ENCODE measurements at regions not wholly inside any gene's neighbourhood (a gene's known extent, or its start where the extent isn't known, plus 50 kb on each side); places are given as distances from the start of the nearest gene placed in this dataset.
"Not testable (repeated sequence)": the region's sequence is repeated elsewhere in the genome, so short reads cannot be mapped to it uniquely, and the experiment has no call there.

- DNase-seq: peak in 7 of 56 donors; percentile 11 to 29 (median 18)
These were observed 200.5 kb downstream of the ACKR3 start for GRCh38 chr2:236769981-236770671.

DNA sequence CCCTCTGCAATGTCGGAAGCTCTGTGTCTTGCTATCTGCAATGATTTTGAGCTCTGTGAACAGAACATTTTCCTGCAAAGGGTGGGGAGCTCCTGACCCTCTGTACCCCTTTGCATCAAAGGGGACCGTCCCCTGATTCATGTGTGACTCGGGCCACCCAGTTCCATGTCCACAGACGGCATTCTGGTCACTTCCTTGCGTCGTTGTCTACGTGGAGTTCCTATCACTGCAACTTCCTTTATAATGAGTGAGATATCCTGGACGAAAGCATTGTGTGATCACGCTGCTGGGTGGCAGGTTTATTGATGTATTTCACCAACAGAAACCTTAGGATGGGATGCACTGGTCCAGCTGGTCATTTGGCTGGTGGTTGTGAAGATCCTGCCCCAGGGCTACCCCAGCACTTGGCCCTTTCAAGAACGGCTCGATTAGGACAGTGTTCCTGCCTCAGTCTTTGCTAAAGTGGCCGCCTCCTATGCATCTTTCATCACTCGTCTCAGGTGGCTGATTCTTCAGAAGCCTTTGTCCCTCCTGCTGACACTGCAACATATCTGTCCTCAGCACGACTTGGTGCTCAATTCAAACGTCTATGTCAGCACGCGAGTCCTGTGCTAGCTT lies 202.7 kb downstream of the ACKR3 start:
- no peak for DNase-seq

DNA sequence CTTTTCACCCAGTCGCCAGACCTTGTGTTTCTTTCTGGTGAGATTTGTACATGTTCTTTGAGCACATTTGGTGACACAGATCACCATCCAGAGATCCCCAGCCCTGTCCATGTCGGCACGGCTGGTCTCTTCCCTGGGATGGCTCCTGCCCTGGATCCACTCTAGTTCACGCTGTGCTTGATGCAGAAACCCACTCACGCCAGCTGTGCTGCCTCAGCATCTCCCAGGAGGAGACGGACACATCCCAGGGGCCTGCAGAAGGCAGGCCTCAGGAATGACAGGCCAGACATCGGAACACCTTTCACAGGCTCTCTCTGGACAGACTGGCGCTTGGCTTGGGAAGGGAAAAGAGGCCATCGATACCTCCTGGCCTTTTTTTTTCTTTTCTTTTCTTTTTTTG lies 203.6 kb downstream of the ACKR3 start:
- no peak for DNase-seq

GRCh38 chr2:236774171-236774570 lies 204.5 kb downstream of the ACKR3 start:
- no peak for DNase-seq

DNA sequence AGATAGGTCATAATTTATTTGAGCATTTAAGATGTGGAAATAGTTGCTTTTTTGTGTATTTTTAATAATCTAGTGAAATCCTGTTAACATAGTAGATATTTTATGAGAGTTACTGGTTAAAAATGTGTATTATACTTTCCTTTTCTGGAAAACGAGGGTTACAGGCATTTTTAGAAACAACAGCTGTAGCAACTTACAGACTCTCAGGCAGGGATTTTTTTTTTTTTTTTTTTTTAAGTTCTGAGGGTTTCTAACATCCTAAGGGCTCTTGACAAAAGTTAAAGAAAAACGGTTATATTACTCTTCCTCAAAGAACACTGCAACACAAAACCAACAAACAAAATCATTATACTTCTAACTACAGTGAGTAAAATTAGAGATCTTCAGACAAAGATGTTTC lies 205.9 kb downstream of the ACKR3 start:
- DNase-seq: no peak

DNA sequence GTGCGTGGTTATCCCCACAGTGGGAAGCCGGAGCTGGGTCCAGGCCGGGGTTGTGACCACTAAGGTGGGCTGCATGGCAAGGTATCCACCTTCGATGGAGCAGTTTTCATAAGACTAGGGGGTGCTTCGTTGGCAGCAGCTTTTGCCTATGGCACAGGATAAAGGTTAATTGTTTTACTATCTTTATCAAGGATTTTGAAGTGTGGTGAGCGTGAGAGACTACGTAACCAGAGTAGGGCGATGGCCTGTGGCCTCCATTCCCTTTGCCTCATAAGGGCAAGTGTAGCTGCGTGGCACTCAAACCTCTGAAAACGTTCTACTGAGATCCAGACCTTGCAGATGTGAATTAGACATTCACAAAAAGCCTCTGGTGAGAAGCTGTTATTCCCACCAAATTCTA lies 206.6 kb downstream of the ACKR3 start:
- DNase-seq: no peak

GRCh38 chr2:236776695-236777251 lies 207.1 kb downstream of the ACKR3 start:
- DNase-seq: no peak

DNA sequence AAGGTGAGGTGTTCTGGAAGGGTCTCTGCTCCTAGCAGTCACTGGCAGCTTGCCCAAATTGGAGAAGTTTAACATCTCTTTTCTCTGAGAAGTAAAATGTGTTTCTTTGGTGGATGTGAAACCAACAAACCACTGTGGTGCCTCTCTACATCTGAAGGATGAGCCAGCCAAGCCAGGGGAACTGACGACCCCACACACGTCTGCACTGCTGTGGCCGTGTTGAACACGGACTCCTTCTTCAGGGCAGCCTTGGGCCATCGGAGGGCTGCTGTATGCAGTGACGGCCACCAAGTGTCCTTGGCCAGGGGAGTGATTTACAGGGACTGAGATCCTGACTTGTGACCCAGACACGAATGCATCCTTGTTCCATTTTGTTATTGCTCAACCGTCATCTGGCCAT lies 207.8 kb downstream of the ACKR3 start:
- no peak for DNase-seq

DNA sequence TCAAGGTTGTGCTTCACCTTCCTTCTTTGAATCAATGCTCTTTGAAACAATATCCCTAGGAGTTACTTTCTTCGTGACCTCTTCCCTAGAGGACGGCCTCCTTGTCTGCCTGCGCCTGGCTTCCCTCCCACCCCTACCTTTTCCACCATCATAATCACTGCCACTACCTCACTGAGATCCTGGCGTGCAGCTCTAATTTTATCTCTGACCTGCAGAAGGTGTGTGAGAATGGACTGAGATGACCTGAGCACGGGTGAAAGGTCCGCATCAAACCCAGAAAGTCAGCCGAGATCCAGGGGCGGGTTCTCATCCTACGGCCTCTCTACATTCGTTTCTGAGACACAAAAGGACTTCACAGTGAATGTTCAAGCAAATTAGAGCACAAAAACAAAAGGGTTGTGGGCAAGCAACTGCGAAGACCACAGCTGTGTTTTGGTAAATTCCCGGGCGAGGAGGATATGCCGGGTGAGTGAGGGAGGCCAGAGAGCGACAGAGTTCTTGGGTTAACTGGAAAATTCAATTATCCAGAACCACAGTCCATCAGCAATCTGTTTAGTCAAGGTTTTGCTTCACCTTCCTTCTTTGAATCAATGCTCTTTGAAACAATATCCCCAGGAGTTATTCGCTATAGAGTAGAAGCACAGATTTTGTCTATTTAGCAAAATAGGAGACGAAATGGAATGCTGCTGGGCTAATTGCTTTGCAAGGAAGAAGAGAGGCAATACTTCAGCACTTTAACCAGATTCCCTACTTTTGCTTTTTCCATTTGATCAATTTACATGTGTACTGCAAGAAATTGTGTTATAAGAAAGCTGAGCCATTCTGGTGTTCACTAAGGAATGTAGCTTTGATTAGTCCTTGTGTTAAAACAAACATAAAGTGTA lies 212.6 kb downstream of the ACKR3 start:
- DNase-seq: no peak

- DNase-seq: no peak
These were observed 213.3 kb downstream of the ACKR3 start for GRCh38 chr2:236782938-236783337.

DNA sequence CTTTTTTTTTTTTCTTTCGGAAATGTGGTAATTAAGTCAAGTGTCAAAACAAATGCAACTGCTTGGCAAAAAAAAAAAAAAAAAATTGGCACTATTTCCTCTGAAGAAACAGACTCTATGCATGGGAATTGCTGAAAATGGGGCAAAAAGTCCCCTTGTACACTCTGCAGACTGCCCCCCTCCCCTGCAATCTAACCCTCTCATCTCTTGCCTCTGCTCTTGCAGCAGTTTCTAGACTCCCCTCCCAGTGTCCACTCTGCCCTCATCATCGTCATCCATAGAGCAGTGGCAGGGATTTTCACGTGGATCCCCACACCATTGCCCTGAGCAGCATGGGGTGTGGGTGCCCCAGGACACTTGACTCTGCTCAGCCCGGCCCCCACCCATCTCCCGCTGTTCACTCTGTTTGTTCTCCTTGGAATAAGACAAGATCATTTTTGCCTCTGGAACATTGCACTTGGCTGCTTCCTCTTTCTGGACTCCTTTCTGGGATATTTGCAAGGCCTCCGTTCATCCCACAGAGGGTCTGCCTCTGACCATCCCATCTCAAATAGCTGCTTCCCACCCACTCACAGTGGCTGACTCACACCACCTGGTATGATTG lies 213.9 kb downstream of the ACKR3 start:
- DNase-seq: no peak

- no peak for DNase-seq
These were observed 216.0 kb downstream of the ACKR3 start for GRCh38 chr2:236785611-236786057.

- DNase-seq: no peak
These were observed 217.1 kb downstream of the ACKR3 start for GRCh38 chr2:236786751-236787150.

DNA sequence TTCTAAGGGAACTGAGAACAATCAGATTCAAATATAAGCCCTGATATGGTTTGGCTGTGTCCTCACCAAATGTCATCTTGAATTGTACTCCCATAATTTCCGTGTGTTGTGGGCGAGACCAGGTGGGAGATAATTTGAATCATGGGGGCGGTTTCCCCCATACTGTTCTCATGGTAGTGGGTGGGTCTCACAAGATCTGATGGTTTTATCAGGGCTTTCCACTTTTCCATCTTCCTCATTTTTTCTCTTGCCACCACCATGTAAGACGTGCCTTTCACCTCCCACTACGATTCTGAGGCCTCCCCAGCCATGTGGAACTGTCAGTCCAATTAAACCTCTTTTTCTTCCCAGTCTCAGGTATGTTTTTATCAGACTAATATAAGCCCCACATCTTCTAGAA lies 217.8 kb downstream of the ACKR3 start:
- DNase-seq: not testable (repeated sequence)

DNA sequence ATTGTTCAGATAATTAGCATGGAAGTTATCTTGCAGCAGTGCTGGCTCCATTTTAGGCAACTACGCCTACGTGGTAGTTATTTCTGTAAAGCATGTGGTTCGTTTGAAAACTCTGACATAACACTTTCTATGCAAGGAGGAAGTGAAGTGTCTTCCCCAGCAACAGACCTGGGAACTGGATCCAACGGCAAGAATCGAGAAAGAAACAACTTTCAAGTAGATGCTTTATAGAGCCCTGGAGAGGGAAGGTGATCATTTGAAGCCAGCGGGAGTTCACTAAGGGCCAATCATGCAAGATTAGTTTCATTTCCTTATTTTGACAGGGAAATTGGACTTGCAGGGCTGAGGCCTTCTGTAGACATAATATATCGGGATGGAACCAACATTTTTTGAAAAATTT lies 218.3 kb downstream of the ACKR3 start:
- DNase-seq: peak in 8 of 56 donors; percentile 8 to 57 (median 30)

DNA sequence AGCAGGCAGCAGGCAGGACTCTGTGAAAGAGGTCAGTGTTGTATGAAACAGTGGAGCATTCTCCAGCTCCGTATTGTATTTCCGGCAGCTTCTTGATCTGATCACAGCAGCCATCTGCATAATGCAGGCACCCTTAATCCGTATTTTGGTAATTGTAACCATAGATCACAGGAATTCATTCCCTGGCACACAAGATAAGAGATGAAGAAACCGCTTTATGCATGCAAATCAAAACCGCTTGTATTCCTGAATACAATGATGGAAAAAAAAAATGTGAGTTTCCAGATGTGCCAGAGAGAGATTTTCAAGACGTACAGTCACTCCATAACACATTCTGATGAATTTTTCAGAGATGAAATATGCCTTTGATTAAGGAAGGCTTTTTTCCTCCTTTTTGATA lies 221.3 kb downstream of the ACKR3 start:
- no peak for DNase-seq

DNA sequence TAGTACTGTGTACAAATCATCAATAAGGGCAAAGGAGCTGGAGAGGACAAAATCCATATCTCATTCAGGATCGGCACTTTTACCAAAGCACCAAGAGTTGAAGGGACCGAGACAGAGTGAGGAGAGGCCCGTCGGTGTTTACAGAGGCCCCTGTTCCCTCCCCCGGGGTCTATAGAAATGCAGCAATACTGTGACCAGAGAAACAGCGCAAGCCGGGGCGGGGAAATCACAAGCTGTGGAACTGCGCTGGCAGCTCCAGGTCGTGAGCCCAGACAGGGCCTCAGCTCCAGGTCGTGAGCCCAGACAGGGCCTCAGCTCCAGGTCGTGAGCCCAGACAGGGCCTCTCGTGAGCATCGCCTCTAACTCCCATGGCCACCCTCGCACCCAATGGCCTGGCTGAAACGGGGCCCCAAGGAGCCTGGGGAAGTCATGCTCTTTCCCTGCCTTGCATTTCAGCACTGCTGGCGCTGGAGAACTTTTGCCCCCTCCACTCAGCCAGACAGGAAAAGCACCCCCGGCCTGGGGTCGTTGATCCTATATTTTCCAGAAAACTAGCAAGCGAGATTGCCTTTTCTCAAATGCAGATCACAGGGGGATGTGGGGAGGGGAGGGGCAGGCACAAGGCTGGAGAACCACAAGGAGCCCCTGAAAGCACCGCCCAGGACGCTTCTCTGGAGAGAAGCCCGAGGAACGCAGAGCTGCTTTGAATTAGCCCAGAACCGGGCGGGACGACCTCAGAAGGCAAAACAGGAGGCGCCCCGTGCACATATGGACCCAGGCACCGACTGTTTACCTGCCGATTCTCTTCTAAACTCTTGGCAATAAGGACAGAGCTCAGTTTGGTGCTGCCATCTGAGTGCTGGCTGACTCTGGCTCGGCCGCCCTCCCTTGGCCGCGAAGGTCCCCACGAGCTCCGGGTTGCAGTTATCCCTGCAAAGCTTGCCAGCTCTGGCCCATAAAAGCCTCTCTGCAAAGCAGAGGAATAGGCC lies 223.7 kb downstream of the ACKR3 start:
- no peak for DNase-seq

GRCh38 chr2:236794176-236794957 lies 224.7 kb downstream of the ACKR3 start:
- peak in 4 of 56 donors; percentile 15 to 34 (median 23) for DNase-seq

- DNase-seq: no peak
These were observed 225.7 kb downstream of the ACKR3 start for GRCh38 chr2:236795169-236795860.

Data from amygdala (tissue), 56 donors.